Stimulated activated CD4-positive, alpha-beta T cell treated with anti-CD3 and anti-CD28 coated beads, Interleukin-4, amount 100 ng/mL, for 4 hours (primary cell): ENCODE measurements at regions not wholly inside any gene's neighbourhood (a gene's known extent, or its start where the extent isn't known, plus 50 kb on each side); places are given as distances from the start of the nearest gene placed in this dataset.
A peak's percentile ranks its signal among the peaks of the same experiment; 100 is the strongest.
"Not testable (repeated sequence)": the region's sequence is repeated elsewhere in the genome, so short reads cannot be mapped to it uniquely, and the experiment has no call there.

ENCODE experiments used
- DNase-seq, 2 experiments: peaks; one replicate each; pipeline ENCODE4 v3.0.0-alpha.2; 2020

DNA sequence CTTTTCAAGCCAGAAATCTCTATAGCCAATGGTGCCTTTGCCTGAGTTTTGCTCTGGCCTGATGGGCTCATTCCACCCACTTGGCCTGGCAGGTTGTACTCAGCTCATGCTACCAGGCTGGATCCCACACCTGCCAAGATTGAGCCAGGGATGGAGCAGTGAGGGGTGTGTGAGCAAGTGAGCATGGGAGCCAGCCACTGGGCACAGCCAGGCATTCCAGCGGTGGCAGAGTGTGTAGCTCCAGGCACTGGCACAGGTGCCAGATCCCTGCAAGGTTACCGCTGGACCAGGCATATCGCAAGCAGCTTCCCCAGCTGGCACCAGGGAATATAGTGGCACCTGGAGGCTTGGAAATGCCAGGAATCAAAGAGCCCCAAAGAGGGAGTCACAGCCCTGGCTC lies 2395.6 kb upstream of the C9orf72 start:
- DNase-seq, result no peak

- DNase-seq, result no peak
Measured at GRCh38 chr9:29969408-29969807, 2396.1 kb upstream of the C9orf72 start.

DNA sequence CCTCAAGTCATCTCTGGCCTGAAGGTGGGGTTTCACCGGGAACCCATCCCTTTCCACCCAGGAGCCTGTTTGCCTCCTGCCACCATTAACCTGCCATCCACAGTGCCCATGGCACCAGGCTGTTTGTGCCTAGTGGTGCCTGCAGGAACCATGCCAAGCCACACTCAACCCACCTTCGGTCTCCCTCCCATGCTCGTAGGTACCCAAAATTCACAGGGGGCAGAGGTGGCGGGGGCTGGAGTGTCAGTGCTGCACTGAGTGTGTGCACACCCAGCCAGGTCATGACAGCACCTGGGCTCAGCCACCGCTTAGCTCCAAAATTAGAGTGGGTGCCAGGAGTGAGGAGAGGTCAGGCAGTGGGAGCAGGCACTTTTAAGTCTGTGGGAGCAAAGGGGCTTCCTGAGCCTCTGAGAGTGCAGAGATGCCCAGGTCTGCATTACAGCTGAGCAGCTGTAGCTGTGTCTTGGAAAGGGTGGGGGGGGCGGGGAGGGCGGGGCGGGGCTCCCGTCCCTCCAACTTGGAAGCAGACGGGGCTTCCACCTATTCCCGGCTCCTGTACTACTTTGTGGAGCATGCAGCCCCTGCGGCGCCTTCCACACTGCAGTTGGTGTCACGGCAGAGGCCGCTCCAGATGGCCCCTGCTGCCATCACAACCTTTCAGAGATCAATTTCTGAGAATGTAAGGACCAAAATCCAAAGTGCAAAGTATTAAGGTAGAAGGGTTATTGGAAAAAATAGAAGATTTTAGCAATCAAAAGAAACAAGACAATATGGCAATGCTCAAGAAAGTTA lies 2396.8 kb upstream of the C9orf72 start:
- DNase-seq, result no peak

GRCh38 chr9:29974197-29974596 lies 2400.9 kb upstream of the C9orf72 start:
- DNase-seq, result no peak

GRCh38 chr9:29976981-29977380 lies 2403.7 kb upstream of the C9orf72 start:
- DNase-seq, result no peak

- no peak for DNase-seq
Measured at GRCh38 chr9:29981013-29981412, 2403.4 kb upstream of the ACO1 start.

- DNase-seq, result no peak
Measured at GRCh38 chr9:29999645-30000044, 2384.8 kb upstream of the ACO1 start.

GRCh38 chr9:30010691-30011090 lies 2373.8 kb upstream of the ACO1 start:
- DNase-seq, result no peak

GRCh38 chr9:30012622-30013021 lies 2371.8 kb upstream of the ACO1 start:
- no peak for DNase-seq

DNA sequence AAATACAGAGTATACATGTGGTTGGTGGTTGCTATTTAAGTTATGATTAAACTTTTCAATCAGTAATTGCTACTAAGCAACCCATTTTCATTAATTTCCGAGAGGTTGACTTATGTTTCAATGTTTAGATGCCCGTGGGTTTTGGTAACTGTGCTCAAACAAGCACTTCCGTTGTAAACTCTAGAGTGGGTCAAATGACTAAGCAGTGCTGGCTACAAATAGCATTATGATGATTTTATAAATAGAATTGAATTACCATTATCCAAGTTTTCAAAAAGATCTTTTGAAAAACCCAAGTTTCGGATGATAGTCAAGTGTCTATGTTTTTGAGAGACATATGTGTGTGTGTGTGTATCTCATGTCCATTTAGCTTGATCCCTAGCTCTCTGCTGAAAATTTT lies 2369.4 kb upstream of the ACO1 start:
- no peak for DNase-seq

DNA sequence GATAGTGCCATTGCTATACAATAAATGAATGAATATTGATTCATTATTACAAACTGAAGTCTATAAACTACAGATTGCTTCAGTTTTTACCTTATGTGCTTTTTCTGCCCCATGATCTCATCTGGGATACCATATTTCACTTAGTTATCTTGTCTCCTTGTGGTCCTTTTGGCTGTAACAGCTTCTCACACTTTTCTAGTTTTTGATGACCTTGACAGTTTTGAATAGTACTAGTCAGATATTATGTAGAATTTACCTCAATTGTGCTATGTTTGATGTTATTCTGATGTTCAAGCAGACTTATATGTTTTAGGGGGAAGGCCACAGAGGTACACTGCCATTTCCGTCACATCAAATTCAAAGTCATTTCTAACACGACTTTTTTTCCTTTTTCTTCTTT lies 2364.3 kb upstream of the ACO1 start:
- DNase-seq, result no peak

DNA sequence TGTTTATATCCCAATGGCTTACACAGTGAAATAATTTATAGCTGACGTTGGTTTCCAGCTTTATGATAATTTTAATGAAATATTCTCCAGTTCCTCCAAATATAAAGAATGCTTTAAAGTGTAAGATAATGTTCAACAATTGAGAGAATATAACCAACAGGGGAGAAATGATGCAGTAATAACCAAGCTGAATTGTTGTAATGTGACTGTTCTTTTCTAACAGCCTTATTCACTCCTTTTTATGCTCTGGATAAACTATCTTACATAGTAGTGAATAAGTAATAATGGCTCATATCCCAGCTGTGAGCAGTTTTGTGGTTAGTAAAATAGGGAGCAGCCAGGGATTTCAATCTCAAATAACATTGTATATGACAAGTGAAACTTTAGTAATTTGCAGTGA lies 2348.7 kb upstream of the ACO1 start:
- no peak for DNase-seq

GRCh38 chr9:30036558-30036957 lies 2347.9 kb upstream of the ACO1 start:
- no peak for DNase-seq

- DNase-seq, result no peak
Measured at GRCh38 chr9:30039712-30040111, 2344.7 kb upstream of the ACO1 start.

GRCh38 chr9:30048396-30048795 lies 2336.0 kb upstream of the ACO1 start:
- no peak for DNase-seq

DNA sequence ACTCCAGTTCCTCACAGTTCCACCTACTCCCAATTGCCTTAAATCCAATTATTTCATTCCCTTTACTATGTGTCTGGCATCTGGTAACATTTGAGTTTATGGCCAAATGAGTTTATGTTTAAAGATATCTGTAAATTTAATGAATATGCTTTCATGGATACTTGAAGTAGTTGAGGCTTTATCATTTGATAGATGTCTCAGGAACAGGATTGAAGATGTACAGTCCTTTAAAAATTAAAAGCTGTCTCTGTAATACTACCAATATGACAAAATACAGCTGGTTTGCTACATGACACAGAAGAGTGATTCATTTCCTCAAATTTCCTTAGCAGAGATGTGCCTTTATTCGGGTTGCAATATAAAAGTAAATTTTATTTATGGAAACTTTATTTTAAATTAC lies 2326.0 kb upstream of the ACO1 start:
- no peak for DNase-seq

DNA sequence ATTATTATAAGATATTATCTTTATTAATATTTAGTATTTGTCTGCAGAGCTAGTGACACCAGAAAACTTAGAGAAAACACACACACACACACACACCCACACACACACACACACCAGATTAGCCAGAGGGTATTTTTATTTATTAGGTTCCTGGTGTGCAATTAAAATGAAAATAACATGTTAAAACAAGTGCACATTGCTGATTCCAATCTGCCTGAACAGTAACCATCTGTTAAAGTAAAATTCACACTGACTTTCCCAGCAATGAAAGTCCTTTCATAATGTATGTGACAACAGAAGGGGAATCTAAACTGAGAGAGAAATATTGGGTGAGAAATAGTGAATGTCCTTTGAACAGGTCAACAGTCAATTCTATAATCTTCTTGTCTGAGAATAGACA lies 2323.5 kb upstream of the ACO1 start:
- no peak for DNase-seq

DNA sequence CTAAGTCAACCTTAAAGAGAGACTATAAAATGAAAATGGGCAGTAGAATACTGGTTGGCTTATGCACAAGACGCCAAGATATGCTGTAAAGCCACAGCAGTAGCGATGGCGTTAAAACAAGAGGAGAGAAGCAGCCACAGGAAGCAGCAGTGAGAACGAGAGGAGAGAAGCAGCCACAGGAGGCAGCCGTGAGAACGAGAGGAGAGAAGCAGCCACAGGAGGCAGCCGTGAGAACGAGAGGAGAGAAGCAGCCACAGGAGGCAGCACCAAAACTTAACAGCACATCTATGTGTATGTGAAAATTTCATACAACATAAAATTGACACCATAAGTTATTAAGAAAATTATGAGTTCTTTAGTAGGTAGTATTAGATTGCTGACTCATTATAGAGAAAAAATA lies 2318.6 kb upstream of the ACO1 start:
- DNase-seq, result no peak

- not testable (repeated sequence) for DNase-seq
Measured at GRCh38 chr9:30069236-30069635, 2315.2 kb upstream of the ACO1 start.

DNA sequence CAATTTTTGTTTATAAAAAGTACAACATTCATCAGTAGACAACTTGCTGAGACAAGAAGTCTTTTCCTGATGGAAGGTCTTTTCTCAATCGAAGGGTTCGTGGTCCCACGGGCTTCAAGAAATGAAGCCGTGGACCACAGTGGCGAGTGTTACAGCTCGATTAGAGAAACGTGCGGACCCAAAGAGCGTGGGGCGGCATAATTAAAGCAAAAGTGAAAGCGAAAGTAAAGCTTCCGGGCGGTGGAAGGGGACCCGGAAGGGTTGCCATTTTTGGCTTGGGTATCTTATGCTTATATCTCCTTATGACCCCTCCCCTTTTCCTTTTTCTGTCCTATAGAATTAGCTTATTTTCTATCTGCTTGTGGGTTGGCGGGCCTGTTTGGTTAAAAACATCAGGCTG lies 2309.4 kb upstream of the ACO1 start:
- DNase-seq, result no peak

DNA sequence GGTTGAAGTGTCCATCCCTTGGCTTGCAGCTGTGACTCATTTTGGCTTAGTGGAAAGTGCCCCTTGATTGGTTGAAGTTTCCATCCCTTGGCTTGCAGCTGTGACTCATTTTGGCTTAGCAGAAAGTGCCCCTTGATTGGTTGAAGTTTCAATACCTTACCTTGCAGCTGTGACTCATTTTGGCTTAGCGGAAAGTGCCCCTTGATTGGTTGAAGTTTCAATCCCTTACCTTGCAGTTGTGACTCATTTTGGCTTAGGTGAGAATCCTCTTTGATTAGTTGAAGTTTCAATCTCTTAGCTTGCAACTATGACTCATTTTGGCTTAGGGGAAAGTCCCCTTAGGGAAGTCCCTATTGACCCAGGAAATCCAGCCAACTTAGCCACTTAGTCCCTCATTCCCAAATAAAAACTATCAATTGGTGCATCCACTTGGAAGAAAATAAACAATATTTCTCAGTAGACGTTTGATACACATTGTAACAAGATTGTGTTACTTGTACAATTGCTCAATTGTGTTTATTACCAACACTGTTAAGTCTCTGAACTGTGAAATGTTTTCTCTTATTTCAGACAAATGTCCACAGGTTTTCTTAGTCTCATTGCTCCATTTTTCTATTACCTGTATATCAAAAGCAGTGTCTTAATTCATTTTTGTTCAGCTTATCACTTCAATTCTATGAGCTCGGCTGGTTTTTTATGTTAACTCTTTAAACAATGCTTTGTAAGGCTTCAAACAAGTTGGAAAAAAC lies 2308.8 kb upstream of the ACO1 start:
- peak; percentile 8 to 31 for DNase-seq

GRCh38 chr9:30078195-30078594 lies 2306.2 kb upstream of the ACO1 start:
- no peak for DNase-seq

DNA sequence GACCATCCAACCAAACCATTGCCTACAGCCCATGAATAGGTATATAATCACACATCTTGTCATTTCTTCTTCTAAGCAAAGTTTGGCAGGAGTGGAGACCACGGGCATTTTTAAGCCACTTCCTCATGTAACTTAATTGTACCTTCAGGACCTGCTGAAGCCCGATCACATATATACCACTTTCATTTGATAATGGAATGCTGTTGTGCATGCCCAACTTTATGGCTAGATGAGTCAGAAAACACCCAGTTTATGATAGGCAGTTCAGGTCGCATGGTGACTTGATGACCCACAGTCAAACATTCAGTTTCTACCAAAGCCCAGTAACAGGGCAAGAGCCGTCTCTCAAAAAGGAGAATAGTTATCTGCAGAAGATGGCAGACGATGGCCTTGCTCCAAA lies 2295.0 kb upstream of the ACO1 start:
- DNase-seq, result no peak

DNA sequence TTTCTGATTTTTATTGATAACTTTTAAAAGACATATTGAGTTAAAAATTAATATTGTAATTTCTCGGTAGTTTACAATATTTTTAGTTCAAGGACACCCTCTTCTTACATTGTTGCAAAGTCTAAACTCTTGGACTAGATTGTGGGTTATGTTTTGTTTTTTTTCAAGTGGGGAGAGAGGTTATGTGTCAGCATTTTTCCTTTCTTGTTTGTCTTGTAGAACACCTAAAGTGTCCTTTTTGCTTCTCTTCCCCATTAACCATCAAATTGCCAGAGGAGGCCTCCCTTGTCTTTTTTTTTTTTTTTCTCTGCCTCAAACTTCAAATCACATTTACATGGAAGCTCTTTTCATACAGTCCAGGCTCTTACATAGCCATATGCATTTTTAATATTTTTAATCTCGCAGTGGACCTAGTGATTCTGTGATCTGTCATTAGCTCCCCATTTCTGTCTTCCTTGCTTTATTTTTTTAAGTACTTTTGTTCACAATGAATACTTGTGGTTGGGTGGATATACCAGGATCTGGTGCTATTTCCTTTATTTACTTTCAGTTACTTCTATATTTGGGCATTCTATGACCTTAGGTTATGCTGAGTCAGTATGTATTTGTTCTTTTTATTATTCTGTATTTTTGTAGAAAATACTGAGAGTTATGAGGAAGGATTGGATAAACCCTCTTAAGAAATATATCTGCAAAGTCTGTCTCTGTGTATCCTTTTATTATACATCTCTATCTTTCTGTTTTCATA lies 2280.6 kb upstream of the ACO1 start:
- no peak for DNase-seq
